ENCODE measurements at regions not wholly inside any gene's neighbourhood (a gene's known extent, or its start where the extent isn't known, plus 50 kb on each side); places are given as distances from the start of the nearest gene placed in this dataset.

GRCh38 chr6:132868057-132868456 lies 53.7 kb downstream of the RPS12 start:
- DNase-seq = no peak

- DNase-seq = no peak
Observed at GRCh38 chr6:132872923-132873322, 58.6 kb downstream of the RPS12 start.

GRCh38 chr6:132877003-132877402 lies 62.6 kb downstream of the RPS12 start:
- no peak for DNase-seq

- no peak for DNase-seq
Observed at GRCh38 chr6:132887204-132887603, 72.8 kb downstream of the RPS12 start.

GRCh38 chr6:132888701-132889100 lies 74.3 kb downstream of the RPS12 start:
- DNase-seq = no peak

GRCh38 chr6:132892929-132893771 lies 78.8 kb downstream of the RPS12 start:
- DNase-seq = no peak

GRCh38 chr6:132893772-132894490 lies 79.6 kb downstream of the RPS12 start:
- DNase-seq = no peak

GRCh38 chr6:132898376-132898775 lies 84.0 kb downstream of the RPS12 start:
- no peak for DNase-seq

GRCh38 chr6:132900849-132901248 lies 86.5 kb downstream of the RPS12 start:
- no peak for DNase-seq

GRCh38 chr6:132902901-132903300 lies 88.5 kb downstream of the RPS12 start:
- DNase-seq = no peak

- no peak for DNase-seq
Observed at GRCh38 chr6:132907231-132907630, 92.9 kb downstream of the RPS12 start.

GRCh38 chr6:132907914-132908313 lies 93.5 kb downstream of the RPS12 start:
- DNase-seq = no peak

- DNase-seq = no peak
Observed at GRCh38 chr6:132909742-132910141, 95.4 kb downstream of the RPS12 start.

GRCh38 chr6:132910759-132911158 lies 96.4 kb downstream of the RPS12 start:
- DNase-seq = no peak

- DNase-seq = no peak
Observed at GRCh38 chr6:132919045-132919860, 104.9 kb downstream of the RPS12 start.

GRCh38 chr6:132927713-132928112 lies 113.3 kb downstream of the RPS12 start:
- no peak for DNase-seq

- DNase-seq = no peak
Observed at GRCh38 chr6:132929141-132929540, 114.8 kb downstream of the RPS12 start.

GRCh38 chr6:132931313-132931712 lies 116.9 kb downstream of the RPS12 start:
- DNase-seq = no peak

- DNase-seq = no peak
Observed at GRCh38 chr6:132931936-132932514, 117.7 kb downstream of the RPS12 start.

GRCh38 chr6:132932588-132932987 lies 118.2 kb downstream of the RPS12 start:
- no peak for DNase-seq

GRCh38 chr6:132933090-132933489 lies 118.7 kb downstream of the RPS12 start:
- DNase-seq = no peak

- DNase-seq = no peak
Observed at GRCh38 chr6:132934496-132934895, 120.1 kb downstream of the RPS12 start.

GRCh38 chr6:132936646-132937045 lies 122.3 kb downstream of the RPS12 start:
- DNase-seq = no peak
